ENCODE measurements at regions not wholly inside any gene's neighbourhood (a gene's known extent, or its start where the extent isn't known, plus 50 kb on each side); places are given as distances from the start of the nearest gene placed in this dataset.

DNA sequence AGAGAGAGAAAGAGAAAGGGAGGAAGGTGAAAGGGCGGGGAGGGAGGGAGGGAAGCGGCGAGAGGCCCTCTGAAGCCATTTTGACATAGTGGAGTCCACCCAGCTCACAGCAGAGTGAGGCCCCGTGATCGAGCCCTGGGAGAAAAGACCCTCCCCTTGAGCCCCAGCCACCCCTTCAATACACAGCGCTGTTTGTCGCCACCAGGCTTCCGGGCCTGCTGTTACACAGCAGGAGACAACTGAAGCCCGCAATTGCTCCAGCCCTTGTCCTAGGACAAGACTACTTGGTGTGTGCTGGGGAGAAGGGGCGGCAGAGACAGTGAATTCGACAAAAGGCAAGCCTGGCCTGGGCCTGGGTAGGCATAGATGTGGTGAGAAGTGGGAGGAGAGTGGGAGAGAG is 67.3 kb downstream of the PRR18 start:
- Histone ChIP-seq H3K36me3 (ENCODE audit: control insufficient read depth in 2 of 2, insufficient read depth in 2 of 2, low read length in 1 of 2) (no peaks in the 10 kb centered on the region), H4K20me1 (ENCODE audit: control insufficient read depth, insufficient read depth) (no peaks in the 10 kb centered on the region), H3K27me3 (replicated peaks in 1 of 2; ENCODE audit: control insufficient read depth in 2 of 2, insufficient read depth in 2 of 2, low read length in 1 of 2) (0 out of 4 replicates have a peak, but pooled peaks cover 0 to 4% of the 10 kb centered on the region in 2 experiments), H3K9me3 (replicated peaks; ENCODE audit: control insufficient read depth, insufficient read depth, low read length) (no peaks in the 10 kb centered on the region), H2AFZ (ENCODE audit: control insufficient read depth, low read depth, low read length) (no peak overlapping the region), H3K79me2 (ENCODE audit: control insufficient read depth, insufficient read depth, low read length) (no peaks in the 10 kb centered on the region), H3K4me1 (ENCODE audit: control insufficient read depth, insufficient read depth, low read length) (peaks cover 19% of the 10 kb centered on the region), H3K4me3 (no peak overlapping the region), H3K4me2 (ENCODE audit: control insufficient read depth, insufficient read depth) (no peak overlapping the region), H3K27ac (ENCODE audit: control insufficient read depth, insufficient read depth) (no peak overlapping the region), H3K9ac (ENCODE audit: control insufficient read depth, insufficient read depth, low read length) (no peak overlapping the region)
- ChIA-PET POLR2A (interaction anchor here (0.6 kb wide), 1 partner anchor 165 kb away, joined by 3 read pairs; no protein-coding TSS in a partner anchor), RAD21 (ENCODE audit: unreplicated experiment) (no interaction called here), CTCF (no interaction called here), SMC1A (ENCODE audit: uncharacterized antibody, unreplicated experiment) (interaction anchor here (0.8 kb wide), 1 partner anchor 10 kb away, joined by 4 read pairs; no protein-coding TSS in a partner anchor)
- ATAC-seq (no peak), FAIRE-seq (no peak), DNase-seq (ENCODE audit: low read depth, low spot score) (no peak)
- BruUV-seq (replicated peaks), result no TSS peak
- 26% methylated on average over 8 of the region's 11 CpGs for WGBS (ENCODE audit: insufficient coverage, insufficient replicate concordance, low lambda C conversion rate, missing lambda C conversion rate)
- in situ Hi-C loops (cut with MboI), result no loop called here
- intact Hi-C loops (cut with micrococcal nuclease; ENCODE audit: unreplicated experiment), result no loop called here
- no peak for TF ChIP-seq STAT3 (IDR thresholded peaks at IDR 0.05; ENCODE audit: low read depth, low read length)
- no peak for TF ChIP-seq CREM (IDR thresholded peaks at IDR 0.05; ENCODE audit: low read depth)
- no peak for TF ChIP-seq GATAD2B (conservative IDR thresholded peaks at IDR 0.05; ENCODE audit: low read depth)
- TF ChIP-seq, protein P1, sequence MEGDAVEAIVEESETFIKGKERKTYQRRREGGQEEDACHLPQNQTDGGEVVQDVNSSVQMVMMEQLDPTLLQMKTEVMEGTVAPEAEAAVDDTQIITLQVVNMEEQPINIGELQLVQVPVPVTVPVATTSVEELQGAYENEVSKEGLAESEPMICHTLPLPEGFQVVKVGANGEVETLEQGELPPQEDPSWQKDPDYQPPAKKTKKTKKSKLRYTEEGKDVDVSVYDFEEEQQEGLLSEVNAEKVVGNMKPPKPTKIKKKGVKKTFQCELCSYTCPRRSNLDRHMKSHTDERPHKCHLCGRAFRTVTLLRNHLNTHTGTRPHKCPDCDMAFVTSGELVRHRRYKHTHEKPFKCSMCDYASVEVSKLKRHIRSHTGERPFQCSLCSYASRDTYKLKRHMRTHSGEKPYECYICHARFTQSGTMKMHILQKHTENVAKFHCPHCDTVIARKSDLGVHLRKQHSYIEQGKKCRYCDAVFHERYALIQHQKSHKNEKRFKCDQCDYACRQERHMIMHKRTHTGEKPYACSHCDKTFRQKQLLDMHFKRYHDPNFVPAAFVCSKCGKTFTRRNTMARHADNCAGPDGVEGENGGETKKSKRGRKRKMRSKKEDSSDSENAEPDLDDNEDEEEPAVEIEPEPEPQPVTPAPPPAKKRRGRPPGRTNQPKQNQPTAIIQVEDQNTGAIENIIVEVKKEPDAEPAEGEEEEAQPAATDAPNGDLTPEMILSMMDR (IDR thresholded peaks at IDR 0.05 in 2 of 3, conservative IDR thresholded peaks at IDR 0.05 in 1 of 3; ENCODE audit: control insufficient read depth in 2 of 3, extremely low read depth in 1 of 3, insufficient read depth in 1 of 3, low read depth in 3 of 3, low read length in 3 of 3), result no peak
- TF ChIP-seq SMARCA5 (IDR thresholded peaks at IDR 0.05), result no peak
- no peak for TF ChIP-seq JUND (IDR thresholded peaks at IDR 0.05; ENCODE audit: low read depth, low read length)
- TF ChIP-seq RAD51 (IDR thresholded peaks at IDR 0.05), result no peak
- TF ChIP-seq ETV6 (conservative IDR thresholded peaks at IDR 0.05 in 1 of 2, IDR thresholded peaks at IDR 0.05 in 1 of 2; ENCODE audit: borderline replicate concordance in 1 of 2, low read depth in 1 of 2), result no peak
- no peak for TF ChIP-seq TAF1 (IDR thresholded peaks at IDR 0.05; ENCODE audit: borderline replicate concordance, low read depth, low read length)
- no peak for TF ChIP-seq CHD2 (IDR thresholded peaks at IDR 0.05; ENCODE audit: borderline replicate concordance, low read depth, low read length)
- TF ChIP-seq CHD4 (IDR thresholded peaks at IDR 0.05), result no peak
- TF ChIP-seq CHD1 (IDR thresholded peaks at IDR 0.05; ENCODE audit: low read depth, low read length), result no peak
- TF ChIP-seq, protein P2, sequence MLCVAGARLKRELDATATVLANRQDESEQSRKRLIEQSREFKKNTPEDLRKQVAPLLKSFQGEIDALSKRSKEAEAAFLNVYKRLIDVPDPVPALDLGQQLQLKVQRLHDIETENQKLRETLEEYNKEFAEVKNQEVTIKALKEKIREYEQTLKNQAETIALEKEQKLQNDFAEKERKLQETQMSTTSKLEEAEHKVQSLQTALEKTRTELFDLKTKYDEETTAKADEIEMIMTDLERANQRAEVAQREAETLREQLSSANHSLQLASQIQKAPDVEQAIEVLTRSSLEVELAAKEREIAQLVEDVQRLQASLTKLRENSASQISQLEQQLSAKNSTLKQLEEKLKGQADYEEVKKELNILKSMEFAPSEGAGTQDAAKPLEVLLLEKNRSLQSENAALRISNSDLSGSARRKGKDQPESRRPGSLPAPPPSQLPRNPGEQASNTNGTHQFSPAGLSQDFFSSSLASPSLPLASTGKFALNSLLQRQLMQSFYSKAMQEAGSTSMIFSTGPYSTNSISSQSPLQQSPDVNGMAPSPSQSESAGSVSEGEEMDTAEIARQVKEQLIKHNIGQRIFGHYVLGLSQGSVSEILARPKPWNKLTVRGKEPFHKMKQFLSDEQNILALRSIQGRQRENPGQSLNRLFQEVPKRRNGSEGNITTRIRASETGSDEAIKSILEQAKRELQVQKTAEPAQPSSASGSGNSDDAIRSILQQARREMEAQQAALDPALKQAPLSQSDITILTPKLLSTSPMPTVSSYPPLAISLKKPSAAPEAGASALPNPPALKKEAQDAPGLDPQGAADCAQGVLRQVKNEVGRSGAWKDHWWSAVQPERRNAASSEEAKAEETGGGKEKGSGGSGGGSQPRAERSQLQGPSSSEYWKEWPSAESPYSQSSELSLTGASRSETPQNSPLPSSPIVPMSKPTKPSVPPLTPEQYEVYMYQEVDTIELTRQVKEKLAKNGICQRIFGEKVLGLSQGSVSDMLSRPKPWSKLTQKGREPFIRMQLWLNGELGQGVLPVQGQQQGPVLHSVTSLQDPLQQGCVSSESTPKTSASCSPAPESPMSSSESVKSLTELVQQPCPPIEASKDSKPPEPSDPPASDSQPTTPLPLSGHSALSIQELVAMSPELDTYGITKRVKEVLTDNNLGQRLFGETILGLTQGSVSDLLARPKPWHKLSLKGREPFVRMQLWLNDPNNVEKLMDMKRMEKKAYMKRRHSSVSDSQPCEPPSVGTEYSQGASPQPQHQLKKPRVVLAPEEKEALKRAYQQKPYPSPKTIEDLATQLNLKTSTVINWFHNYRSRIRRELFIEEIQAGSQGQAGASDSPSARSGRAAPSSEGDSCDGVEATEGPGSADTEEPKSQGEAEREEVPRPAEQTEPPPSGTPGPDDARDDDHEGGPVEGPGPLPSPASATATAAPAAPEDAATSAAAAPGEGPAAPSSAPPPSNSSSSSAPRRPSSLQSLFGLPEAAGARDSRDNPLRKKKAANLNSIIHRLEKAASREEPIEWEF (IDR thresholded peaks at IDR 0.05; ENCODE audit: insufficient replicate concordance, low read depth, low read length), result no peak
- no peak for TF ChIP-seq MXI1 (IDR thresholded peaks at IDR 0.05; ENCODE audit: low read depth, low read length)
- no peak for TF ChIP-seq MYB (IDR thresholded peaks at IDR 0.05; ENCODE audit: borderline replicate concordance, low read depth, low read length)
- no peak for TF ChIP-seq YY1 (IDR thresholded peaks at IDR 0.05; ENCODE audit: low read depth, low read length)
